D341Med (cell line): ENCODE measurements at regions not wholly inside any gene's neighbourhood (a gene's known extent, or its start where the extent isn't known, plus 50 kb on each side); places are given as distances from the start of the nearest gene placed in this dataset.

ENCODE experiments used
- DNase-seq: peaks from one replicate; pipeline ENCODE4 v3.0.0; 2012; ENCODE audit warnings: low spot score

- DNase-seq: peak; percentile 69
These were observed 169.8 kb upstream of the RAI14 start for GRCh38 chr5:34486160-34486848.

- DNase-seq: no peak
These were observed 169.3 kb upstream of the RAI14 start for GRCh38 chr5:34486849-34487158.

- DNase-seq: no peak
These were observed 168.8 kb upstream of the RAI14 start for GRCh38 chr5:34487159-34487879.

- DNase-seq: no peak
These were observed 168.2 kb upstream of the RAI14 start for GRCh38 chr5:34487956-34488355.

- no peak for DNase-seq
These were observed 167.1 kb upstream of the RAI14 start for GRCh38 chr5:34488984-34489383.

GRCh38 chr5:34490506-34491250 lies 165.4 kb upstream of the RAI14 start:
- peak; percentile 42 for DNase-seq

- DNase-seq: no peak
These were observed 164.9 kb upstream of the RAI14 start for GRCh38 chr5:34491251-34491620.

GRCh38 chr5:34494111-34494755 lies 161.9 kb upstream of the RAI14 start:
- no peak for DNase-seq

GRCh38 chr5:34495178-34495577 lies 160.9 kb upstream of the RAI14 start:
- no peak for DNase-seq

- DNase-seq: no peak
These were observed 159.9 kb upstream of the RAI14 start for GRCh38 chr5:34496260-34496691.

GRCh38 chr5:34496701-34497469 lies 159.2 kb upstream of the RAI14 start:
- no peak for DNase-seq

- DNase-seq: no peak
These were observed 158.7 kb upstream of the RAI14 start for GRCh38 chr5:34497470-34497808.

GRCh38 chr5:34498572-34498971 lies 157.6 kb upstream of the RAI14 start:
- DNase-seq: no peak

GRCh38 chr5:34499001-34499734 lies 157.0 kb upstream of the RAI14 start:
- no peak for DNase-seq

GRCh38 chr5:34500236-34500847 lies 155.8 kb upstream of the RAI14 start:
- DNase-seq: no peak

- no peak for DNase-seq
These were observed 155.1 kb upstream of the RAI14 start for GRCh38 chr5:34501016-34501415.

- DNase-seq: no peak
These were observed 154.3 kb upstream of the RAI14 start for GRCh38 chr5:34501840-34502239.

- no peak for DNase-seq
These were observed 153.5 kb upstream of the RAI14 start for GRCh38 chr5:34502581-34502980.

GRCh38 chr5:34503379-34504253 lies 152.5 kb upstream of the RAI14 start:
- DNase-seq: no peak

GRCh38 chr5:34504967-34505366 lies 151.2 kb upstream of the RAI14 start:
- DNase-seq: no peak
